Neutrophil (primary cell): ENCODE measurements at regions not wholly inside any gene's neighbourhood (a gene's known extent, or its start where the extent isn't known, plus 50 kb on each side); places are given as distances from the start of the nearest gene placed in this dataset.

Experiments used
- H3K27ac ChIP-seq: fragments of 200-600 bp; sonication (generic); 2 replicates; pipeline ENCODE4 v1.5.1; 2016; ENCODE audit warnings: mild to moderate bottlenecking, moderate library complexity
- H3K27me3 ChIP-seq: fragments of 200-600 bp; sonication (generic); 2 replicates; pipeline ENCODE4 v1.6.0; 2016; ENCODE audit warnings: mild to moderate bottlenecking
- H3K36me3 ChIP-seq: fragments of 200-600 bp; sonication (generic); 2 replicates; pipeline ENCODE4 v1.5.1; 2017
- H3K4me1 ChIP-seq, 2 experiments: fragments of 200-600 bp in 1 of 2; sonication (generic) in 1 of 2; 1 replicate in 1 of 2; 2 replicates in 1 of 2; pipeline versions ENCODE4 v1.5.1 to v1.6.1; 2013 to 2016; ENCODE audit warnings: low read depth in 1 of 2, low read length in 1 of 2, mild to moderate bottlenecking in 1 of 2, moderate library complexity in 1 of 2; ENCODE audit not compliant: control insufficient read depth in 1 of 2, insufficient read depth in 1 of 2
- H3K4me3 ChIP-seq, 2 experiments: fragments of 200-600 bp in 1 of 2; sonication (generic) in 1 of 2; 1 replicate in 1 of 2; 2 replicates in 1 of 2; pipeline ENCODE4 v1.5.1; 2013 to 2016; ENCODE audit warnings: low read depth in 1 of 2, low read length in 1 of 2, mild to moderate bottlenecking in 1 of 2, moderate library complexity in 1 of 2
- H3K9me3 ChIP-seq: fragments of 200-600 bp; sonication (generic); 2 replicates; pipeline ENCODE4 v1.5.1; 2016
- CTCF ChIP-seq: fragments of 200-600 bp; sonication (generic); IDR thresholded peaks from 2 replicates; pipeline ENCODE4 v1.5.1; 2016; ENCODE audit warnings: antibody characterized with exemption

- Histone ChIP-seq H3K4me1 (no peaks in the 10 kb centered on the region), H3K27me3 (no peaks in the 10 kb centered on the region), H3K27ac (no peak overlapping the region), H3K36me3 (no peaks in the 10 kb centered on the region), H3K4me3 (no peak overlapping the region), H3K9me3 (no peaks in the 10 kb centered on the region)
- no peak for TF ChIP-seq CTCF
Observed at GRCh38 chr19:30160426-30160825, 211.8 kb upstream of the ZNF536 start.

GRCh38 chr19:30161021-30161655 lies 211.0 kb upstream of the ZNF536 start:
- TF ChIP-seq CTCF, result no peak
- Histone ChIP-seq H3K4me3 (no peak overlapping the region), H3K27me3 (no peaks in the 10 kb centered on the region), H3K36me3 (no peaks in the 10 kb centered on the region), H3K9me3 (no peaks in the 10 kb centered on the region), H3K4me1 (no peaks in the 10 kb centered on the region), H3K27ac (no peak overlapping the region)

- no peak overlapping the region for H3K27ac ChIP-seq
- H3K27me3 ChIP-seq, result no peaks in the 10 kb centered on the region
- no peak for TF ChIP-seq CTCF
- H3K4me3 ChIP-seq, result no peak overlapping the region
- no peaks in the 10 kb centered on the region for H3K36me3 ChIP-seq
- H3K9me3 ChIP-seq, result no peaks in the 10 kb centered on the region
- no peaks in the 10 kb centered on the region for H3K4me1 ChIP-seq
Observed at GRCh38 chr19:30161770-30162169, 210.4 kb upstream of the ZNF536 start.

- no peak for TF ChIP-seq CTCF
- Histone ChIP-seq H3K4me3 (no peak overlapping the region), H3K36me3 (no peaks in the 10 kb centered on the region), H3K9me3 (no peaks in the 10 kb centered on the region), H3K27ac (no peak overlapping the region), H3K27me3 (no peaks in the 10 kb centered on the region), H3K4me1 (no peaks in the 10 kb centered on the region)
Observed at GRCh38 chr19:30162718-30163117, 209.5 kb upstream of the ZNF536 start.

- Histone ChIP-seq H3K9me3 (no peaks in the 10 kb centered on the region), H3K27me3 (no peaks in the 10 kb centered on the region)
- no peak for TF ChIP-seq CTCF
Observed at GRCh38 chr19:30163663-30164062, 208.5 kb upstream of the ZNF536 start.

More at GRCh38 chr19:30163663-30164062, 208.5 kb upstream of the ZNF536 start:
- Histone ChIP-seq H3K4me1 (no peaks in the 10 kb centered on the region), H3K36me3 (no peaks in the 10 kb centered on the region), H3K4me3 (no peak overlapping the region), H3K27ac (no peak overlapping the region)
